Uterus (tissue), 3 donors: ENCODE measurements at regions not wholly inside any gene's neighbourhood (a gene's known extent, or its start where the extent isn't known, plus 50 kb on each side); places are given as distances from the start of the nearest gene placed in this dataset.

ENCODE experiments used
- DNase-seq, 2 donors: peaks; one replicate each; pipeline ENCODE4 v3.0.0-alpha.2; 2019 to 2020
- H3K27ac ChIP-seq, 2 donors: fragments of 200-600 bp; sonication (generic); 1 replicate in 1 of 2; 2 replicates in 1 of 2; pipeline ENCODE4 v1.5.1; 2016 to 2018
- H3K27me3 ChIP-seq, 2 donors: fragments of 200-600 bp; sonication (generic); one replicate each; pipeline ENCODE4 v1.5.1; 2018 to 2019; ENCODE audit warnings: control low read depth in 1 of 2
- H3K36me3 ChIP-seq, 2 donors: fragments of 200-600 bp; sonication (generic); one replicate each; pipeline ENCODE4 v1.5.1; 2019; ENCODE audit warnings: control low read depth in 1 of 2
- H3K4me1 ChIP-seq, 2 donors: fragments of 200-600 bp; sonication (generic); one replicate each; pipeline ENCODE4 v1.5.1; 2018 to 2019; ENCODE audit warnings: control low read depth in 1 of 2
- H3K4me3 ChIP-seq, 2 donors: fragments of 200-600 bp; sonication (generic); 1 replicate in 1 of 2; 2 replicates in 1 of 2; pipeline ENCODE4 v1.5.1; 2018 to 2019; ENCODE audit warnings: mild to moderate bottlenecking in 1 of 2
- H3K9me3 ChIP-seq, 2 donors: fragments of 200-600 bp; sonication (generic); one replicate each; pipeline ENCODE4 v1.5.1; 2019; ENCODE audit warnings: control low read depth in 1 of 2
- CTCF ChIP-seq, 4 experiments: fragments of 200-600 bp in 2 of 4; fragments of 450-650 bp in 2 of 4; sonication (generic) in 2 of 4; IDR thresholded peaks; one replicate each; pipeline ENCODE4 v1.5.1; 2016 to 2019; ENCODE audit warnings: antibody characterized with exemption in 4 of 4, mild to moderate bottlenecking in 2 of 4, moderate library complexity in 1 of 4
- POLR2A ChIP-seq, 2 donors: fragments of 450-650 bp; IDR thresholded peaks; one replicate each; pipeline ENCODE4 v1.6.1; 2016; ENCODE audit warnings: antibody characterized with exemption in 2 of 2, mild to moderate bottlenecking in 1 of 2, moderate library complexity in 1 of 2
- intact Hi-C: fragments of 100-400 bp; cut with DNase I; formaldehyde crosslinking; loops from one replicate; pipeline ENCODE4 v1.15.1; 2023; ENCODE audit warnings: low total_unique reads
- donor health status: DM: yes; HTN: yes; CAD: no.

- TF ChIP-seq CTCF (IDR thresholded peaks at IDR 0.05) (no peak), POLR2A (IDR thresholded peaks at IDR 0.05) (no peak)
- intact Hi-C loops: no loop called here
- Histone ChIP-seq H3K4me3 (no peak overlapping the region), H3K27ac (no peak overlapping the region), H3K36me3 (no peaks in the 10 kb centered on the region), H3K9me3 (no peaks in the 10 kb centered on the region), H3K27me3 (no peaks in the 10 kb centered on the region), H3K4me1 (no peaks in the 10 kb centered on the region)
- no peak for DNase-seq
Measured at GRCh38 chr2:83579507-83579906, 879.6 kb downstream of the SUCLG1 start.

GRCh38 chr2:83578405-83578804 lies 880.7 kb downstream of the SUCLG1 start:
- no peaks in the 10 kb centered on the region for H3K27me3 ChIP-seq
- intact Hi-C loops: no loop called here
- no peaks in the 10 kb centered on the region for H3K36me3 ChIP-seq
- TF ChIP-seq POLR2A (IDR thresholded peaks at IDR 0.05) (no peak), CTCF (IDR thresholded peaks at IDR 0.05) (no peak)
- no peaks in the 10 kb centered on the region for H3K4me1 ChIP-seq
- H3K4me3 ChIP-seq: no peak overlapping the region
- DNase-seq: no peak
- H3K27ac ChIP-seq: no peak overlapping the region
- no peaks in the 10 kb centered on the region for H3K9me3 ChIP-seq

- Histone ChIP-seq H3K27ac (no peak overlapping the region), H3K36me3 (no peaks in the 10 kb centered on the region), H3K27me3 (no peaks in the 10 kb centered on the region), H3K4me1 (no peaks in the 10 kb centered on the region), H3K4me3 (no peak overlapping the region), H3K9me3 (no peaks in the 10 kb centered on the region)
- intact Hi-C loops: no loop called here
- TF ChIP-seq POLR2A (IDR thresholded peaks at IDR 0.05) (no peak), CTCF (IDR thresholded peaks at IDR 0.05) (no peak)
- no peak for DNase-seq
Measured at GRCh38 chr2:83574614-83575013, 884.5 kb downstream of the SUCLG1 start.

- Histone ChIP-seq H3K27ac (no peak overlapping the region), H3K9me3 (no peaks in the 10 kb centered on the region), H3K36me3 (no peaks in the 10 kb centered on the region), H3K27me3 (no peaks in the 10 kb centered on the region), H3K4me1 (no peaks in the 10 kb centered on the region), H3K4me3 (no peak overlapping the region)
- intact Hi-C loops: no loop called here
- no peak for DNase-seq
- TF ChIP-seq POLR2A (IDR thresholded peaks at IDR 0.05) (no peak), CTCF (IDR thresholded peaks at IDR 0.05) (no peak)
Measured at GRCh38 chr2:83573060-83573459, 886.0 kb downstream of the SUCLG1 start.

GRCh38 chr2:83572400-83572799 lies 886.7 kb downstream of the SUCLG1 start:
- no peak overlapping the region for H3K4me3 ChIP-seq
- H3K27ac ChIP-seq: no peak overlapping the region
- H3K9me3 ChIP-seq: no peaks in the 10 kb centered on the region
- H3K36me3 ChIP-seq: no peaks in the 10 kb centered on the region
- no peaks in the 10 kb centered on the region for H3K4me1 ChIP-seq
- no peak for DNase-seq
- intact Hi-C loops: no loop called here
- H3K27me3 ChIP-seq: no peaks in the 10 kb centered on the region
- TF ChIP-seq CTCF (IDR thresholded peaks at IDR 0.05) (no peak), POLR2A (IDR thresholded peaks at IDR 0.05) (no peak)
